ENCODE measurements at regions not wholly inside any gene's neighbourhood (a gene's known extent, or its start where the extent isn't known, plus 50 kb on each side); places are given as distances from the start of the nearest gene placed in this dataset.

GRCh38 chr1:213759359-213760181 lies 228.2 kb upstream of the PROX1 start:
- Histone ChIP-seq H4K91ac (ENCODE audit: insufficient read depth, low read depth, low read length) (no peak overlapping the region), H3K27me3 (ENCODE audit: control insufficient read depth, insufficient read depth, low read length) (no peaks in the 10 kb centered on the region), H3K4me3 (ENCODE audit: insufficient read depth, low read depth, low read length) (no peak overlapping the region), H3K9ac (ENCODE audit: low read depth, low read length) (no peak overlapping the region), H3K14ac (replicated peaks; ENCODE audit: low read depth, low read length) (no peak overlapping the region), H3K4me2 (ENCODE audit: low read depth, low read length) (no peak overlapping the region), H3K23ac (ENCODE audit: low read depth, low read length) (no peak overlapping the region), H2AK9ac (replicated peaks; ENCODE audit: low read depth, low read length, poor library complexity) (no peak overlapping the region), H2BK5ac (ENCODE audit: low read depth, low read length, poor library complexity, severe bottlenecking) (no peak overlapping the region), H2BK120ac (ENCODE audit: low read depth, low read length) (no peak overlapping the region), H3K9me3 (ENCODE audit: control insufficient read depth, insufficient read depth, low read length) (peaks cover 14% of the 10 kb centered on the region), H3K36me3 (ENCODE audit: control insufficient read depth, insufficient read depth, low read length) (no peaks in the 10 kb centered on the region), H2AK5ac (ENCODE audit: low read depth, low read length) (no peak overlapping the region), H3K56ac (ENCODE audit: extremely low read depth, insufficient read depth, low read length) (no peak overlapping the region), H3K27ac (ENCODE audit: insufficient read depth, low read length) (no peak overlapping the region), H4K5ac (ENCODE audit: low read depth, low read length) (no peak overlapping the region), H3K79me1 (ENCODE audit: low read depth in 1 of 2, low read length in 2 of 2) (no peaks in the 10 kb centered on the region), H3K4ac (ENCODE audit: low read depth, low read length) (no peak overlapping the region), H2BK15ac (ENCODE audit: low read depth, low read length) (no peak overlapping the region), H2AFZ (replicated peaks; ENCODE audit: low read length, poor library complexity) (no peak overlapping the region), H4K8ac (ENCODE audit: low read depth in 2 of 2, low read length in 2 of 2) (no peak overlapping the region), H2BK20ac (ENCODE audit: low read depth, low read length) (no peak overlapping the region), H3K18ac (ENCODE audit: low read depth, low read length) (no peak overlapping the region), H3K4me1 (ENCODE audit: control insufficient read depth, insufficient read depth, low read length) (no peaks in the 10 kb centered on the region), H3K9me1 (ENCODE audit: insufficient read depth, low read length) (no peaks in the 10 kb centered on the region), H4K20me1 (ENCODE audit: insufficient read depth, low read length) (no peaks in the 10 kb centered on the region)
- dilution Hi-C loops (cut with HindIII; ENCODE audit: low sequenced_read_pairs, unreplicated experiment), result no loop called here
- ChIA-PET CTCF (no interaction called here), POLR2A (ENCODE audit: unreplicated experiment) (no interaction called here)
- 7% methylated on average over 3 of the region's 6 CpGs; no CpG with 5 or more reads in 1 of the 2 experiments for WGBS, 2 experiments (ENCODE audit: extremely low coverage in 2 of 2, insufficient read length in 1 of 2)
- TF ChIP-seq, protein P1, sequence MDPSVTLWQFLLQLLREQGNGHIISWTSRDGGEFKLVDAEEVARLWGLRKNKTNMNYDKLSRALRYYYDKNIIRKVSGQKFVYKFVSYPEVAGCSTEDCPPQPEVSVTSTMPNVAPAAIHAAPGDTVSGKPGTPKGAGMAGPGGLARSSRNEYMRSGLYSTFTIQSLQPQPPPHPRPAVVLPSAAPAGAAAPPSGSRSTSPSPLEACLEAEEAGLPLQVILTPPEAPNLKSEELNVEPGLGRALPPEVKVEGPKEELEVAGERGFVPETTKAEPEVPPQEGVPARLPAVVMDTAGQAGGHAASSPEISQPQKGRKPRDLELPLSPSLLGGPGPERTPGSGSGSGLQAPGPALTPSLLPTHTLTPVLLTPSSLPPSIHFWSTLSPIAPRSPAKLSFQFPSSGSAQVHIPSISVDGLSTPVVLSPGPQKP (IDR thresholded peaks at IDR 0.05; ENCODE audit: borderline replicate concordance, low read depth, low read length), result no peak
- TF ChIP-seq FOS (IDR thresholded peaks at IDR 0.05; ENCODE audit: low read depth, low read length) (no peak), NFE2L2 (IDR thresholded peaks at IDR 0.05; ENCODE audit: low read depth, low read length) (no peak), MAFK (IDR thresholded peaks at IDR 0.05; ENCODE audit: low read depth, low read length) (no peak), RFX5 (IDR thresholded peaks at IDR 0.05; ENCODE audit: low read depth, low read length) (no peak), SMC3 (IDR thresholded peaks at IDR 0.05; ENCODE audit: low read depth, low read length) (no peak)
- ATAC-seq (ENCODE audit: low read depth) (no peak), DNase-seq (no peak)
- in situ Hi-C loops (cut with MboI; ENCODE audit: low sequenced_read_pairs), result no loop called here
- intact Hi-C loops (cut with micrococcal nuclease), result no loop called here
- BruUV-seq (replicated peaks), result no TSS peak

Data from IMR-90 (cell line).